HepG2 (cell line): ENCODE measurements at regions not wholly inside any gene's neighbourhood (a gene's known extent, or its start where the extent isn't known, plus 50 kb on each side); places are given as distances from the start of the nearest gene placed in this dataset.

ENCODE experiments used
- ATAC-seq: fragments of 200-7000 bp; cut with Tn5 transposase; 3 replicates; pipeline ENCODE4 v1.9.1; 2020; ENCODE audit warnings: mild to moderate bottlenecking, moderate library complexity
- BruUV-seq: library from RNA; stranded (reverse); fragments of 400-500 nt; replicated peaks from 2 replicates; lab custom pipeline; 2021; lab: Mats Ljungman, UMichigan
- CTCF ChIA-PET: fragments of 300-600 bp; formaldehyde crosslinking; extraction: SDS; loops from one replicate; lab custom pipeline; 2021; ENCODE audit warnings: low total read pairs, inconsistent platforms, low intra/inter-chr PET ratio; lab: Yijun Ruan, JAX
- POLR2A ChIA-PET: fragments of 350-600 bp; sonication (Branson Sonifier 250); formaldehyde crosslinking; loops from one replicate; lab custom pipeline; 2020; ENCODE audit warnings: antibody characterized with exemption, inconsistent platforms; lab: Yijun Ruan, JAX
- DNase-seq: peaks from one replicate; pipeline ENCODE4 v3.0.0-alpha.2; 2015; ENCODE audit warnings: low spot score
- FAIRE-seq: peaks from 3 replicates; lab custom pipeline; 2011; peaks lifted over from hg19 to GRCh38; lab: Jason Lieb, UNC
- H2AFZ ChIP-seq: one replicate; pipeline ENCODE4 v1.6.1; 2011; ENCODE audit warnings: low read length, inconsistent platforms
- H3K27ac ChIP-seq: fragments of 300-600 bp; 3 replicates; pipeline ENCODE4 v1.8.0; 2011; ENCODE audit warnings: mixed run types, mild to moderate bottlenecking, mixed read lengths, low read length, inconsistent platforms; ENCODE audit not compliant: insufficient read depth; ENCODE audit errors: extremely low read length
- H3K27me3 ChIP-seq, 2 experiments: fragments of 200-600 bp in 1 of 2; 2 replicates in 1 of 2; 3 replicates in 1 of 2; pipeline versions ENCODE4 v1.6.0 to v1.8.0; 2011; ENCODE audit warnings: low read length in 2 of 2, mild to moderate bottlenecking in 2 of 2, moderate library complexity in 2 of 2, inconsistent platforms in 1 of 2; ENCODE audit not compliant: insufficient read depth in 2 of 2, control insufficient read depth in 1 of 2
- H3K36me3 ChIP-seq, 2 experiments: fragments of 200-600 bp in 1 of 2; replicated peaks in 1 of 2; 2 replicates in 1 of 2; 3 replicates in 1 of 2; pipeline versions ENCODE4 v1.5.1 to v1.8.0; 2011; ENCODE audit warnings: low read length in 2 of 2, inconsistent platforms in 1 of 2; ENCODE audit not compliant: insufficient read depth in 2 of 2, control insufficient read depth in 1 of 2
- H3K4me1 ChIP-seq: 2 replicates; pipeline ENCODE4 v1.5.1; 2012; ENCODE audit warnings: low read length, inconsistent platforms; ENCODE audit not compliant: insufficient read depth
- H3K4me2 ChIP-seq: 2 replicates; pipeline ENCODE4 v1.6.0; 2011; ENCODE audit warnings: low read depth, low read length, inconsistent platforms
- H3K4me3 ChIP-seq, 3 experiments: fragments of 200-600 bp in 1 of 3; sonication (generic), shearing (Covaris generic) in 1 of 3; replicated peaks in 1 of 3; 2 replicates each; pipeline ENCODE4 v1.5.1; 2011 to 2016; ENCODE audit warnings: low read length in 3 of 3, inconsistent platforms in 2 of 3, low read depth in 2 of 3, mild to moderate bottlenecking in 2 of 3, control low read depth in 1 of 3, mixed read lengths in 1 of 3; ENCODE audit not compliant: insufficient read depth in 1 of 3
- H3K79me2 ChIP-seq: one replicate; pipeline ENCODE4 v1.6.1; 2011; ENCODE audit warnings: low read length, inconsistent platforms; ENCODE audit not compliant: insufficient read depth
- H3K9ac ChIP-seq: 2 replicates; pipeline ENCODE4 v1.6.0; 2011; ENCODE audit warnings: mild to moderate bottlenecking, low read depth, low read length, inconsistent platforms; ENCODE audit not compliant: insufficient read depth
- H3K9me3 ChIP-seq: 2 replicates; pipeline ENCODE4 v1.5.1; 2012; ENCODE audit warnings: mild to moderate bottlenecking, low read length
- H4K20me1 ChIP-seq: 2 replicates; pipeline ENCODE4 v1.6.0; 2011; ENCODE audit warnings: inconsistent platforms, mild to moderate bottlenecking, low read length, moderate library complexity; ENCODE audit not compliant: insufficient read depth
- AGO2 ChIP-seq: fragments of 200-400 bp; formaldehyde crosslinking; optimal IDR thresholded peaks from 2 replicates; pipeline ENCODE3; 2017; ENCODE audit warnings: mild to moderate bottlenecking, low read depth, low read length, moderate library complexity
- CBX1 ChIP-seq: IDR thresholded peaks from one replicate; pipeline ENCODE4 v1.6.1; 2016; ENCODE audit warnings: antibody characterized with exemption, low read depth
- IRF2 ChIP-seq: IDR thresholded peaks from 2 replicates; pipeline ENCODE4 v1.6.1; 2018; ENCODE audit warnings: missing genetic modification reagents, missing compliant biosample characterization
- KLF16 ChIP-seq, 2 experiments: sonication (generic) in 1 of 2; formaldehyde crosslinking in 1 of 2; IDR thresholded peaks; 2 replicates each; pipeline versions ENCODE4 v1.6.1 to v1.8.0; 2016 to 2023; ENCODE audit warnings: missing genetic modification reagents in 2 of 2, missing compliant biosample characterization in 1 of 2
- RBAK ChIP-seq: sonication (generic); formaldehyde crosslinking; IDR thresholded peaks from 2 replicates; pipeline ENCODE4 v1.5.1; 2020; ENCODE audit warnings: mild to moderate bottlenecking, missing genetic modification reagents
- REXO4 ChIP-seq: sonication (generic); formaldehyde crosslinking; IDR thresholded peaks from 2 replicates; pipeline ENCODE4 v1.8.0; 2022; ENCODE audit warnings: missing genetic modification reagents, mild to moderate bottlenecking, borderline replicate concordance
- SKI ChIP-seq: fragments of 450-650 bp; IDR thresholded peaks from one replicate; pipeline ENCODE4 v1.6.1; 2018; ENCODE audit warnings: mild to moderate bottlenecking; ENCODE audit not compliant: partially characterized antibody
- ZBTB26 ChIP-seq: IDR thresholded peaks from 2 replicates; pipeline ENCODE4 v1.6.1; 2016; ENCODE audit warnings: missing compliant biosample characterization, missing genetic modification reagents, borderline replicate concordance
- ZKSCAN8 ChIP-seq: IDR thresholded peaks from 2 replicates; pipeline ENCODE4 v1.6.1; 2016; ENCODE audit warnings: borderline replicate concordance, missing genetic modification reagents, missing compliant biosample characterization
- ZNF180 ChIP-seq: sonication (generic); formaldehyde crosslinking; IDR thresholded peaks from 2 replicates; pipeline ENCODE4 v1.4.0; 2020; ENCODE audit warnings: low read depth, missing genetic modification reagents, borderline replicate concordance
- ZNF432 ChIP-seq: sonication (generic); formaldehyde crosslinking; IDR thresholded peaks from 2 replicates; pipeline ENCODE4 v1.5.0; 2020; ENCODE audit warnings: missing genetic modification reagents, mild to moderate bottlenecking, borderline replicate concordance
- ZNF501 ChIP-seq: sonication (generic); formaldehyde crosslinking; IDR thresholded peaks from 2 replicates; pipeline ENCODE4 v1.5.1; 2020; ENCODE audit warnings: mild to moderate bottlenecking, moderate library complexity, missing genetic modification reagents
- ZNF768 ChIP-seq: sonication (generic); formaldehyde crosslinking; IDR thresholded peaks from 2 replicates; pipeline ENCODE4 v1.4.0; 2020; ENCODE audit warnings: missing genetic modification reagents
- ZNF770 ChIP-seq: sonication (generic); formaldehyde crosslinking; IDR thresholded peaks from 2 replicates; pipeline ENCODE4 v1.5.0; 2020; ENCODE audit warnings: mild to moderate bottlenecking, missing genetic modification reagents
- WGBS: methylation state at CpG from one replicate; pipeline ENCODE4 v1.1.6; 2017; ENCODE audit warnings: low lambda C conversion rate; 5-methylcytosine and 5-hydroxymethylcytosine counted together
- in situ Hi-C: cut with HindIII; loops from 2 replicates; pipeline ENCODE4 v1.10.0; 2017; ENCODE audit warnings: low pct_unique_long_range_greater_than_20kb; ENCODE audit not compliant: extremely low pct_ligation_motif_present
- intact Hi-C: fragments of 100-400 bp; cut with micrococcal nuclease; formaldehyde crosslinking; loops from one replicate; pipeline ENCODE4 v1.10.0; 2022; ENCODE audit not compliant: unreplicated experiment
- TF ChIP-seq, protein P1 (sequence below): sonication (generic); formaldehyde crosslinking; IDR thresholded peaks from 2 replicates; pipeline ENCODE4 v1.8.1; 2023; ENCODE audit warnings: missing genetic modification reagents, inconsistent platforms, borderline replicate concordance
- TF ChIP-seq, protein P2 (sequence below): sonication (generic); formaldehyde crosslinking; IDR thresholded peaks from 2 replicates; pipeline ENCODE4 v1.9.0; 2021; ENCODE audit warnings: missing genetic modification reagents, borderline replicate concordance

DNA sequence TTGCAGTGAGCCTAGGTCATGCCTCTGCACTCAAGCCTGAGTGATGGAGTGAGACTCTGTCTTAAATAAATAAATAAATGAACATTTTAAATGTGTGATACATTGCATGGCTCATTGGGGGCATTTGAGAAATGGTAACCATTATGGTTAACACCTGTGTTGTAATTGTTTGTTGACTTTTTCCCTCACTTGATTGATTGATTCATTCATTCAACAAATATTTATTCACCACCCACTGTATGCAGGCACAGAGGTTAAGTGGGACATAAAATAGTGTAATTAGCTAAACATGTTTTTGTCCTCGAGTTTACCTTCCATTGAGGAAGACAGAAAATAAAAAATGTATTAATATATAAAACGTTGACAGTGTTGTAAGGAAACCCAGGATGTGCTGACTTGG is 127.1 kb upstream of the ANKRD28 start:
- no TSS peak for BruUV-seq
- intact Hi-C loops: no loop called here
- Histone ChIP-seq H3K36me3 (no peaks in the 10 kb centered on the region), H2AFZ (no peak overlapping the region), H4K20me1 (no peaks in the 10 kb centered on the region), H3K27ac (no peak overlapping the region), H3K9ac (no peak overlapping the region), H3K27me3 (no peaks in the 10 kb centered on the region; a peak in 1 of 5 replicates), H3K4me3 (no peak overlapping the region), H3K9me3 (no peaks in the 10 kb centered on the region), H3K4me2 (no peak overlapping the region), H3K79me2 (no peaks in the 10 kb centered on the region), H3K4me1 (no peaks in the 10 kb centered on the region)
- ChIA-PET POLR2A (no interaction called here), CTCF (no interaction called here)
- no peak for TF ChIP-seq ZNF768 (CRISPR knock-in tag)
- TF ChIP-seq IRF2 (CRISPR knock-in tag): no peak
- no peak for TF ChIP-seq ZNF180 (CRISPR knock-in tag)
- no peak for TF ChIP-seq ZNF432 (CRISPR knock-in tag)
- TF ChIP-seq ZBTB26: no peak
- no peak for TF ChIP-seq RBAK (CRISPR knock-in tag)
- TF ChIP-seq SKI: no peak
- no peak for TF ChIP-seq ZNF501
- TF ChIP-seq AGO2: no peak
- TF ChIP-seq, protein P1, sequence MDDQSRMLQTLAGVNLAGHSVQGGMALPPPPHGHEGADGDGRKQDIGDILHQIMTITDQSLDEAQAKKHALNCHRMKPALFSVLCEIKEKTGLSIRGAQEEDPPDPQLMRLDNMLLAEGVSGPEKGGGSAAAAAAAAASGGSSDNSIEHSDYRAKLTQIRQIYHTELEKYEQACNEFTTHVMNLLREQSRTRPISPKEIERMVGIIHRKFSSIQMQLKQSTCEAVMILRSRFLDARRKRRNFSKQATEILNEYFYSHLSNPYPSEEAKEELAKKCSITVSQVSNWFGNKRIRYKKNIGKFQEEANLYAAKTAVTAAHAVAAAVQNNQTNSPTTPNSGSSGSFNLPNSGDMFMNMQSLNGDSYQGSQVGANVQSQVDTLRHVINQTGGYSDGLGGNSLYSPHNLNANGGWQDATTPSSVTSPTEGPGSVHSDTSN (CRISPR knock-in tag): no peak
- no peak for TF ChIP-seq CBX1
- no peak for TF ChIP-seq KLF16 (CRISPR knock-in tag; IDR thresholded peaks at IDR 0.05)
- TF ChIP-seq, protein P2, sequence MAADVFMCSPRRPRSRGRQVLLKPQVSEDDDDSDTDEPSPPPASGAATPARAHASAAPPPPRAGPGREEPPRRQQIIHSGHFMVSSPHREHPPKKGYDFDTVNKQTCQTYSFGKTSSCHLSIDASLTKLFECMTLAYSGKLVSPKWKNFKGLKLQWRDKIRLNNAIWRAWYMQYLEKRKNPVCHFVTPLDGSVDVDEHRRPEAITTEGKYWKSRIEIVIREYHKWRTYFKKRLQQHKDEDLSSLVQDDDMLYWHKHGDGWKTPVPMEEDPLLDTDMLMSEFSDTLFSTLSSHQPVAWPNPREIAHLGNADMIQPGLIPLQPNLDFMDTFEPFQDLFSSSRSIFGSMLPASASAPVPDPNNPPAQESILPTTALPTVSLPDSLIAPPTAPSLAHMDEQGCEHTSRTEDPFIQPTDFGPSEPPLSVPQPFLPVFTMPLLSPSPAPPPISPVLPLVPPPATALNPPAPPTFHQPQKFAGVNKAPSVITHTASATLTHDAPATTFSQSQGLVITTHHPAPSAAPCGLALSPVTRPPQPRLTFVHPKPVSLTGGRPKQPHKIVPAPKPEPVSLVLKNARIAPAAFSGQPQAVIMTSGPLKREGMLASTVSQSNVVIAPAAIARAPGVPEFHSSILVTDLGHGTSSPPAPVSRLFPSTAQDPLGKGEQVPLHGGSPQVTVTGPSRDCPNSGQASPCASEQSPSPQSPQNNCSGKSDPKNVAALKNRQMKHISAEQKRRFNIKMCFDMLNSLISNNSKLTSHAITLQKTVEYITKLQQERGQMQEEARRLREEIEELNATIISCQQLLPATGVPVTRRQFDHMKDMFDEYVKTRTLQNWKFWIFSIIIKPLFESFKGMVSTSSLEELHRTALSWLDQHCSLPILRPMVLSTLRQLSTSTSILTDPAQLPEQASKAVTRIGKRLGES (CRISPR knock-in tag): no peak
- no peak for TF ChIP-seq ZNF770 (CRISPR knock-in tag)
- TF ChIP-seq REXO4: no peak
- no peak for TF ChIP-seq ZKSCAN8 (CRISPR knock-in tag)
- no peak for ATAC-seq
- DNase-seq: no peak
- no peak for FAIRE-seq
- in situ Hi-C loops: no loop called here
- 1% methylated on average over 2 of the region's 2 CpGs for WGBS
